GM21619 (cell line): ENCODE measurements at regions not wholly inside any gene's neighbourhood (a gene's known extent, or its start where the extent isn't known, plus 50 kb on each side); places are given as distances from the start of the nearest gene placed in this dataset.

Experiments
- ATAC-seq: cut with Tn5 transposase; IDR thresholded peaks from one replicate; pipeline ENCODE4 v1.9.1; 2021; ENCODE audit not compliant: unreplicated experiment

DNA sequence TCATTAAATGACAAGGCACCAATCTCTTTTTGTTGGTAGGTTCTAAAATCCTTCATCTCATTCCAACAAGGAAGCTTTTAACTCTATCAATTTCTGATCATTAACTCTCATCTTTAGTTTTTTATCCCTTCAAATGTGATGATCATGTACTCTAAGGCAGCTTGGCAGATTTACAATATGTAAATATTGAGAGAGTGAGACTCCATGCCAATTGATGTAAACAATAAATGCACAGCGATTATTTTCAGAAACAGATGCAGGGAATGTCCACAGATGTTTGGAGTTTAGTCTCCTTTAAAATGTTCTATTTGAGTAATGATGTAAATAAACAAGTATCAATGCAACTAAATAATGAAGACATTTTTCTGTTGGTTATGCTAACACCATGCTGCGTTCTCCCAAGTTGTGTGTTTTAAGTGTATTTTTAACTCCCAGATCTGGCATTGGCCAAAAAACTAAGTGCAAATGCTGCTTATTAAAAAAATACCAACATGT, 213.8 kb downstream of the AHR start:
- ATAC-seq, result no peak

DNA sequence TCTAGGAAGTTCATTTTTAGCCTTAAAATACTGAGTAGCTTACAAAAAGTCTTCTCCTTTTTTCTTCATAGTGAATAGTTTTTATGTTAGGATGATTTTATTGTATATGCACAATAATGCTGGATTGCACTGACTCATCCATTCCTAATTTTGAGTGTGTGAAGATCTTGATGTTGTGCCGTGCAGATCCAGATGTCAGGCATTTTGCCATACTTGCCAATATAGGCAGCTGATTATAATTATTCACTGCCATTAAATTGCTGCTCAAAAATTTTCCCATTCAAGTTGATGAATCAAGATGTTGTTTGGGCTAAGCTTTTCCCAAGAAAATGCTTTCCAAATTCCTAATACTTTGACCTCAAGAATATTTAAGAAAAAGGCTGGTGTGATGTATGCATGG, 218.3 kb downstream of the AHR start:
- no peak for ATAC-seq

DNA sequence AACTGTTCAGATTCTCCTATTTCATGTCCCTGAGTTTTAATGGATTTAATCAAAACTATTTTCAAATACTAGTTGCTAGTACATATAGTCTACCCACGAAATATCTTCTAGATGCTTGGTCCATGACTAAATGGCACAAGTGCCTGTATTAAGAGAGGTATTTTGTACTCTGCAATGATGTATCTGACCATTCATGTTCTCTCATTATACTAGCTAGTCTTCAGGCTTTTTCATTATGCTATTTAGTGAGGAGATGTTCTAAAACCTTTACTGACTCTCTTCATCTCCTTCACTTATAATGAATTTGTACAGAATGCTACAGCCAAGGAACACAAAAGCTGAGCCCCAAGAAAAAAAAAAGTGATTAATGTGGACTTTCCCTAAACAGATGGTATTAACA, 222.5 kb downstream of the AHR start:
- no peak for ATAC-seq

DNA sequence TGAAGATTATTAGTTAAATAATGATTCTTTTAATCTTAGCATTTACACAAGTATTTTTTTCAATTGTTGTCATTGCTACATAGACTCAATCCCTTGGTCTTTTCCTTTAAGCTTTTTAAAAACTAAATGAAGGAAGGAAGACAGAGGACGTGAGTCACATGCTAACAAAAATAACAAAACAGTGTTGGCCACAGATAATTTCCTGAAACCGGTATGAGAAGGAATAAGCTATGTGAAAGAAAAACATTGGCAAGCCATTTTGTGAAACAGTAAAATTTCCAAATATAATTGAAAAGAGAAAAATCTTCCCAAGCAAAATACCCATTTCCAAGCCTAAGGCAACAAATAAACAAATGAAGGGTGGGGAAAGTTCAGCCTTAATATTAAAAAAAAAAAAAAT, 223.0 kb downstream of the AHR start:
- no peak for ATAC-seq

DNA sequence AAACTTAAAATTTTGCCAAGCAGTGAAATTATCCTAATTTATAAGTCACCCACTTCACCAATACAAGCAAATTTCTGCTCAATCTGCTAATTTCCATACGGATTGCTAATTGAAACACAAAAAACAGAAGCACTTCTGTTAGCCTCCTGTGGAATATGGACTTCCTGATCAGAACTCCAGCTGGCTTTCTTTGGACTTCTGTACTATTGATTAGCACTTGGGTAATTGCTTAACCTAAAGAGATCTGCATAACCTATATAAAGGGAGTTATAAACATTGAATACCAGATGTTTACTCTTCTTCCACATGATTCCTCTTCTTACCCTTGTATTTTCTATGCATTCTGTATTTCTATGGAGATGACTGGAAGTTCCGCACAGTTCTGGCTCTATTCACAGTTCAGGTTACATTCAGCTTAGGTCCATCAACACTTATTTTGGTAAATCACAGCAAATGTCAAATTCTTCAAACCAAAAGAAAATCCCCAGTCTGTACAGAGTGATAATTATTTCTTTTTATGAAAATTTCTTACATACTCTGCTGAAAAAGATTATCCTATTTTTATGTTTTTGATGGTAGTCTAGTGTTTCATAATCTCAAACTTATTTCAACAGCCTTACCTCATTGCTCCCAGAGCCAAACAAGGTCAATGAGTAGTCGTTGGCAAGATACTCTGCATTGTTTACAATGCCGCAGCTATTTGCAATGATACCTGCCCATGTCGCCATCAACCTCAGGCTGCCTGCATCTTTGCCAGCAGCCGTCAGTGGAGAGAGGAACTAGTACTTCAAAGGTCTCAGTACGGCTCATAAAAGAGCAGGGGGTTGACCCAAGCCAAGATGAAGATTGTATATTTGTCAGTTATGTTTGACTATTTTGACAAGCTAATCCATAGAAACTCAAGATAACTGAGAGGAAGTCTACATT, 225.6 kb downstream of the AHR start:
- no peak for ATAC-seq

DNA sequence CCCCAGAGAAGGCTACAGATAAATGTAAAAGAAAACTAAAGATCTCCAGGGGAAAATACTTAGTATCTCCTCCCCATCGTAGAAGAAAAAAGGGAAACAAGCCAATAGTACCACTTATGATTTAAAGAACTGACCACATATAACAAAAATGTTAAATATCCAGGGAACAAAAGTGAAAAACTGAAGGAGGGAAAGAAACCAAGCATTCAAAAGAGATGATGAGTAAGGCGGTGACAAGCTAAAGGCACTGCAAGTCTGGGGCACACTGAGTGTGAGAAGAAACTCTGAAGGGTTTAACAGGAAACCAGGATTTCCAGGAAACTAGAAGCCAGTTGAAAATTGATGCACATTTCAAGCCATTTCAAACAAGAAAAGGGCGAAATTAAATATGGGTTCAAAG, 226.3 kb downstream of the AHR start:
- ATAC-seq, result no peak

DNA sequence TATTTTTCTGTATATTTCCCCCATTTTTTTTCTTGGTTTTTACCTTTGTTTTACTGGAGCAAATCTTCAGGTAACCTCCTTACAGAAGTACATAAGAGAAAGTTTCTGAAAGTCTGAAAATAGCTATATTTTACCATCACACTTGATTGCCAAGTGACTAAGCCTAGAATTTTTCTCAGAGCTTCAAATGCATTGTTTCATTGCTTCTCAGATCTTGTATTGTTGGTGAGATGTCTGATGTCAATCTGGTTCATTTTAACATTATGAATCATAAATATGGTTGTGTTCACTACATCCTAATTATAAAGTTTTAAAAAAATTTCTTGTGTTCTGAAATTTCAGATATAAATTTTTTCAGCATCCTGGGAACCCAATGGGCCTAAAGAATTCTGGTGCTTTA, 228.2 kb downstream of the AHR start:
- ATAC-seq, result no peak

DNA sequence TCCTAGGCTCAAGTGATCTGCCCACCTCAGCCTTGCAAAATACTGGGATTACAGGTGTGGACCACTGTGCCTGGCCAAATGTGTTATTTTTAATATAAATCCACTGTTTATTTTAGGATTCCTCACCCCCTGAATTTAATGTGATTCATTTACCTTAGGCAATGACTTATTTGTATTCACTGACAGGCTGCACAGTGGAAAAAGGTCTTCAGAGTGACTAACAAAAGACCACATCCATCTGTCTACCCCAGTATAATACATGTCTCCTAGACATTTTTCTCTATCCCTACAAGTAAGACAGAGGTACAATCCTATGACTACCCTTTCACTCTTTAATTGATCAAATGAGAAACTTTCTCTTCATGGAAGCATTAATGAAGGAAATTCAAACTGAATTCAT, 230.2 kb downstream of the AHR start:
- no peak for ATAC-seq

DNA sequence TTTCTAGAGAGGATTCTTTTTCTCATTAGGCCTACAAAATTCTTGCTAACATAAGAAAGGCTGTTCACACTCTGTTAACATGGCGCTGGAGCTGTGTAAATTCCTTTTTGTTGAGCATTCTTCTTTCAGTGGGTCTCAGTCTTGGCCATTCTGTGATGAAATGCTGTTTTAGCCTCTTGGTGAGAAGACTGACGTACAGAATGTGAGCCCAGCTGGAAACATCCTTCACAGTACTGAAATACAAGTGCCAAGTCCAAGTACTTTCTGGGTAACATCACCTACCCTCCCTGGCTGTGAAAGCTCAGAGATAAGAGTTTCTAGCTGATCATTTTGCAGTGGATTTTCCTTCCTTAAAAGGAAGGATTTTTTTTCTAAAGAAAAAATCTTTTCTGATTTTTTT, 231.8 kb downstream of the AHR start:
- ATAC-seq, result no peak

DNA sequence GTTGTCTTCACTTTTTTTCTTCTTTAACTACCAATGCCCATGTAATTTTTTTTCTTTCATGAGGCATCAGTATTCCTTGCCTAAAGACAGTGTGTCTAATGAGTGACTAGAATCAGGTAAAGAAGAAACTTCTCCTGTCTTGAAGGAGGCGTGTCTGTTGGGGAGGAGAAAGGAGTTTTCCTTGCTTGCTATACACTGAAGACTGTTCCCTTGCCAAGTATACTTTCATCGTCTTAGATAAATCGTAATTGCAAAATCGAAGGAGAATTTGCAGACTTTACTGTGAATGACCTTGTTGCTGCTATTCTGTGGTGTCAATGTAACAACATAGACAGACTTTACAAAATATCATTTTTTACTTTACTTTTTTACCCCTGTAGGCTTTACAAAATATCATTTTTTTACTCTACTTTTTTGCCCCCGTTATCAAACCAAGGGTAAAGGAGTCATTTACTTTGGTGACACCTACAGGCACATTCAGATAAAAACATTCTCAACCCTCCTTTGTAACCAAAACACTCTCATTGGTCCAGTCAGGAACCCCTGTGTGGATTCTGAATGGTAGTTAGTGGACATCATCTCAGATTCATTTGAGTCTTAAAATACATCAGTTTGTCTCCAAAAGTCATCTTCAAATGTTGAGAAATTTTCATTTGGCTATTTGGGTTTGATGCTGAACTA, 232.4 kb downstream of the AHR start:
- peak; percentile 57 for ATAC-seq

DNA sequence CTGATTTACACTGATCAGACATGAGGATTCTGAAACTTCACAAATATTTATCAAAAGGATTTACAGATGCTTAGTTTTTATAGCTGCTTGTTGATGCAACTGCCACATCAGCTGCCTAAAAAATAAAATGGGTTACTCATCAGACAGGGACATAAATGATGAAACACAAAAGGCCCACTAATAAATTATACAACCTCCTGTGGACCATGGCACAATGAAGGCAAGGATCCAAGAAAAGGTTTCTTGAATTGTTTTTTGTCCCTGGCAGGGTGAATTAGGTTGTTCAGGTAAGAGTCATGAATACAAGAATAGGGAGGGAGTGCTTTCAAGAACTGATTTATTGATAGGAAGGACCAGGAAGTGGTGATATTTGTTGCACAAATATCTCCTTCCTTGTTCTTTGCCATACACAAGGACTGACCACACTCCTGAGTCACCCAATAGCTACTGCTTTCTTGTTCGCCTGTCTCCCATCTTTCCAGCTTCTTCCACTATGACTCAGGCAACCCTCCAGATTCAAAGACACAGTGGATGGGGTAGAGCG, 234.5 kb downstream of the AHR start:
- no peak for ATAC-seq

DNA sequence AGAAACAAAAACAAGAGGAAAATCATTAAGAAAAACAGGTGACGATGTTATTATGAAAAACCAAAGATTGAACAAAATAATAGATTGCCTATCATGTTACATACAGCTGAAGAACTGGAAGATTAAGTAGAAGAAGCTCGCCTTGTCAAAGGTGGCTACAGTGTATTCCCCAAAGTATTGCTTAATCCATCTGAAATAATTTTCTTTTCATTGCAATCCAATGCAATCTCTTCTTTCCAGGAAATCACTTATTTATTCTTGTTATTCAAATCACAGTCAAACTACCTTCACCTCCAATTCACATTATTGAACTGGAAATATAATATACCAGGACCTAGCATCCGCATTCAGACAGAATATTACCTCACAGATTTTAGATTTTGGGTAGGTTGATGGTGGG, 235.9 kb downstream of the AHR start:
- no peak for ATAC-seq

DNA sequence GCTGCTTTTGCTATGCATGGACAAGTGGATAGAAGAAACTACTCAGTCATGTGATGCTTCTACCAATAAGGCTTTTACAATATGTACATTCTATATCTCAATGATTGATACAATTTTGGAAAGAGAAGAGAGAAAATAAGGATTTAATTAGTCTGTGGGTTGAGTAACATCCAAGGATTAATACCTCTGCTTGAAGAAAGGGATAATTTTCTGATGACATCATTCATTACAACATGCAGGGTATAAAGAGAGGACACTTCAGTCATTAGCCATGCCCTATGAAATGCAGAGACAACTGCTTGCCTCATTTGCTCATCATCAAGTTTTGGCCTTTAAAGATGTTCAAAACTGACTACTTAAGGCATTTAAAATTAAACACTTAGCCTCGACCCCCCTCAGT, 237.3 kb downstream of the AHR start:
- ATAC-seq, result no peak

DNA sequence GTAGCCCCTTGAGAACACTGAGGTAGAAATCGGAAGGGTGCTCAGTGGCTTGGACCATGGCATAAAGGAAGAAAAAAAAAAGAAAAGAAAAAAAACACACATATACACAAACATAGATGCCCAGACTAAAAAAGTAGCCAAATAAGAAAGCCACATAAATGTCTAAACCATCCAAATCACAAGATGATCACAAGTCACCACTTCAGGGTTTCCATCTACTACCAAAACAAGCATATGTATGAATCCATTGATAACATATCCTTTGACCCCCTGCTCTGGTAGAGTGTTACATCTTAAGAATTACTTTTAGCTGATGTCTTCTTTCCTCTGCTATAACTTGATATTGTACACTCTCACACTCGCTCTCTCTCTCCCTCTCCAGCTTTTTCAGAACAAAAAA, 245.9 kb downstream of the AHR start:
- ATAC-seq, result no peak

DNA sequence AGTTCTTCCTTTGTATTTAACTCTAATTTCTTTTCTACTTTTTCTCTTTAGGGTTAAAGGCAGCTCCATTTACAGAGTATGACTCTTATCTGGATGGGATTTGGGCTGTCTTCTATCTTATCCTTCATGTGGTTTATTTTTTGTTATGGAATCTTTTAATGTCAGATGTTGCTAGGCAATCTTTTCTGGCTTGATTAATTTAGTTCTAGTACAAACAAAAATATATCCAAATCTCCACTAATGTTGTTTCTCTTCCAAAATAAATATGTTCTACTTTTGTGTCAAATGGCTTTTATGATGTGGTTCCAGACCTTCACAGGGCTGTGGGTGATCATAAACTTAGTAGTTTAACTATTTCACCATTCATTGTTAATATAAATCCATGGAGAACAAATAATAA, 246.9 kb downstream of the AHR start:
- ATAC-seq, result no peak

DNA sequence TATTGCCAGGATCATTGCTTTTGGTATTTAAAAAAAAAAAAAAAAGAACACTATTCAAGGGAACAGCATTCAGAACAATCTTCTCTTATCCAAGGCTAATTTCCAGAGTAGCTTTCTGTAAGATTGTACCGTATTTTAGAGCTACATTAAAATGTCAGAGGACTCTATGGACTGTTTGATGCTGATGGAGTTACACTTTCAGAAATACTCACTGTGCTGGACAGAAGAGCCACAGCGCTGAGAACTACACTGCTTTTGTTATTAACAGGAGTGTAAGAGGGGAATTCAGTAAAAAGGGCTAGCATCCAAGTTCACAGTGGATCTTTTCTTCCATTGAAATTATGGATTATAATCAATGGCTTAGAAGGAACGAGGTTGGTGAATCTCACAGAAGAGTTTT, 247.7 kb downstream of the AHR start:
- no peak for ATAC-seq

DNA sequence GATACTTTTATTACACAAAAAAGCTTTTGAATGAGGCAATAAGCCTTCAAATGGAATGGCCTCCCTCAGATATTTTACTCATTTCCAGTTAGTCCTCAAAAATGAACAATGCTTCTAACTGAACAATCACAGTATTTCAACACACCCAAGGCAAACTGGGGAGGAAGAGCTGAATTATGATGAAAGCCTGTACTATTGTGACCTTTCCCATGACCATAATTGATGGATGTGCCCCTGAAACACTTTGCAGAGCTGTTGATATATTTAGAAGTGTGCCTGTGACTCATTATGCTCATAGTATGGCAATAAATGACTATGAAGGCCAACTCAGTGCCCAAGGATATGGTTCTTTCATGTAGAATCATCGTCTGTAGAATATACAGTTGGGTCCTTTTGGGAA, 248.1 kb downstream of the AHR start:
- ATAC-seq, result no peak

DNA sequence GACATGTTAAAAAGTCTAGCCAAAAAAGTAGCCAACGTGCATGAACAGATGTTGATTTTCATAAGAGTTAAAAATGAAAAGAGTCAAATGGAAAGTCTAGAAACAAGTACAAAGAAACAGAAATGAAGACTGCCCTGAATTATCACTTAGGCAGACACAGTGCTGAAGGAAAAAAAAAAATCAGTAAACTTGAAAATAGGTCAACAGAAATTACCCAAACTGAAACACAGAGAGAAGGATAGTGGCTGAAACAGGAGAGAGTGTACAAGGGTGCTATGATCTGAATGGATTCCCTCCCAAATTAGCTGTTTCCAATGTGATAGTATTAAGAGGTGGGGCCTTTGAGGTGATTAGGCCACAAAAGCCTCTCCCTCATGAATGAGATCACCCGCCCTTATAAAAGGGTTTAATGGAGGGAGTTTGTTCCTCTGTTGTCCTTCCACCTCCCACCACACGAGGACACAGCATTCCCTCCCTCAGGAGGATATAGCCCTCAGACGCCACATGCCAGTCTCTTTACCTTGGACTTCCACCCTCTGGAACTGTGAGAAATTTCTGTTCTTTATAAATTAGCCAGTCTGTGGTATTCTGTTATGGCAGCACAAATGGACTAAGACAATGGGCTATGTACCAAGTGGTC, 249.7 kb downstream of the AHR start:
- no peak for ATAC-seq

DNA sequence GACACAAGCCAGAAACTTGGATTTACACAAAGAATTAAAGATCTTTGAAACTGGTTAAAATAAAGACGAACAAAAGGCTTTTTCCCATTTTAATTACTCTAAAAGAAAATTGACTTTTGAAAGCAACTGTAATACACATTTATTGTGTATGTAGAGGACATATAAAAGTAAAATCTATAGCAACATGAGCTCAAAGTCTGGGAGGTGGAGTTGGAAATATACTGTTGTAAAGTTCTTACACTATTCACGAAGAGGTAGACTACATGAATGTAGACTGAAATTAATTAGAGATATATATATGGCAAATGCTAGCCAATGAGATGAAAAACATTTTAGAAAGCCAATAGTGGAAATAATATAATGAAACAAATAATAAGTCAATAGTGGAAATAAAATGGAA, 251.0 kb downstream of the AHR start:
- ATAC-seq, result no peak

DNA sequence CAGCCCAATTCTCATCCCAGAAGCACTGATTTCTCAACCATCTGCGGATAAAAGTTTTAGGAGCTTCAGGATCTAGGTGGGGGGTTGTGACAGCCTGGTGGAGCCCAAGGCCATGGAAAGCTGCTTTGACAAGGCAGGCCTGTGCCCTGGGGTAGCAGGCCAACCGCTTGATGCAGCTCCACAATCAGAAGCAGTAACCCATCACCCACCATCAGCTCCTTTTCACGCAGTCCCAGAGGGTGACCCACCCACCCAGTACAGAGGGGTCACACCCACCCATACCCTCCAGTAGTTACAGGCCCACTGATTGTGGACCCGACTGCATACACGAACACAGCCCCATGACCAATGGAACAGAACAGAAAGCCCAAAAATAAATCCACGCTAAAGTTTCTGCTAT, 253.9 kb downstream of the AHR start:
- ATAC-seq, result no peak

DNA sequence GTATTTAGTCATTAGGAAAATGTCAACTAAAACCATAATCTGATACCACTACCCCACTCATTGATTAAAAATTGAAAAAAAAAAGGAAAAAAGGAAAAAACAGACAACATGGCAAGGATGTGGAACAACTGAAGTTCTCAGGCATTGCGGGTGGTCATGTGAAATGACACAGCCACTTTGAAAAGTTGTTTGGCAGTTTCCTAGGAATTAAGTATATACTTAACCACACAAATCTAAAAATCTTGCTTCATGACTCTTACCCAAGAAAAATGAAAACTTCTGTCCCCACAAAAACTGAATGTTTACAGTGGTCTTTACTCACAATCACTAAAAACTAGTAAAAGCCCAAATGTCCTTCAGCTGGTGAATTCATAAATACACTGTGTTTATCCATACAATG, 254.5 kb downstream of the AHR start:
- ATAC-seq, result no peak
